CD4-positive, alpha-beta T cell treated with Interleukin-1 beta for 1 hour (primary cell): ENCODE measurements at regions not wholly inside any gene's neighbourhood (a gene's known extent, or its start where the extent isn't known, plus 50 kb on each side); places are given as distances from the start of the nearest gene placed in this dataset.
"Not testable (repeated sequence)": the region's sequence is repeated elsewhere in the genome, so short reads cannot be mapped to it uniquely, and the experiment has no call there.

Source experiments
- DNase-seq, 2 donors: peaks; one replicate each; pipeline ENCODE4 v3.0.0-alpha.2; 2020 to 2022

GRCh38 chr1:197985351-197985750, 68.2 kb downstream of the LHX9 start:
- DNase-seq: no peak

GRCh38 chr1:197986817-197987216, 69.6 kb downstream of the LHX9 start:
- DNase-seq: no peak

GRCh38 chr1:197987294-197987693, 70.1 kb downstream of the LHX9 start:
- no peak for DNase-seq

GRCh38 chr1:197988581-197988980, 71.4 kb downstream of the LHX9 start:
- not testable (repeated sequence) for DNase-seq

- no peak for DNase-seq
Observed at GRCh38 chr1:197989058-197989457, 71.9 kb downstream of the LHX9 start.

GRCh38 chr1:197991594-197991993, 74.4 kb downstream of the LHX9 start:
- DNase-seq: no peak

- no peak for DNase-seq
Observed at GRCh38 chr1:197994907-197995407, 77.8 kb downstream of the LHX9 start.

GRCh38 chr1:197995408-197996258, 78.5 kb downstream of the LHX9 start:
- DNase-seq: no peak

GRCh38 chr1:197996259-197996512, 79.0 kb downstream of the LHX9 start:
- not testable (repeated sequence) for DNase-seq

- no peak for DNase-seq
Observed at GRCh38 chr1:197998110-197998509, 80.9 kb downstream of the LHX9 start.

- DNase-seq: no peak
Observed at GRCh38 chr1:198001776-198002408, 84.7 kb downstream of the LHX9 start.

GRCh38 chr1:198003468-198003867, 86.3 kb downstream of the LHX9 start:
- DNase-seq: no peak

GRCh38 chr1:198007011-198007410, 89.8 kb downstream of the LHX9 start:
- DNase-seq: no peak

GRCh38 chr1:198007687-198008607, 90.8 kb downstream of the LHX9 start:
- DNase-seq: no peak

- no peak for DNase-seq
Observed at GRCh38 chr1:198014355-198014754, 97.2 kb downstream of the LHX9 start.

- DNase-seq: no peak
Observed at GRCh38 chr1:198015309-198015708, 98.1 kb downstream of the LHX9 start.

GRCh38 chr1:198018529-198018928, 101.4 kb downstream of the LHX9 start:
- DNase-seq: no peak

GRCh38 chr1:198019126-198019525, 102.0 kb downstream of the LHX9 start:
- no peak for DNase-seq

GRCh38 chr1:198024336-198024735, 107.2 kb downstream of the LHX9 start:
- DNase-seq: no peak

GRCh38 chr1:198024782-198025181, 107.6 kb downstream of the LHX9 start:
- DNase-seq: no peak

- DNase-seq: no peak
Observed at GRCh38 chr1:198030682-198031081, 113.5 kb downstream of the LHX9 start.

- DNase-seq: no peak
Observed at GRCh38 chr1:198031086-198031485, 113.9 kb downstream of the LHX9 start.

GRCh38 chr1:198032668-198033067, 115.5 kb downstream of the LHX9 start:
- no peak for DNase-seq
